Ishikawa (cell line): ENCODE measurements at regions not wholly inside any gene's neighbourhood (a gene's known extent, or its start where the extent isn't known, plus 50 kb on each side); places are given as distances from the start of the nearest gene placed in this dataset.

ENCODE experiments used
- CEBPB ChIP-seq: IDR thresholded peaks from 2 replicates; pipeline ENCODE4 v1.6.1; 2012
- CREB1 ChIP-seq: IDR thresholded peaks from 2 replicates; pipeline ENCODE4 v1.6.1; 2012; ENCODE audit warnings: low read depth
- EGR1 ChIP-seq: IDR thresholded peaks from 2 replicates; pipeline ENCODE4 v1.6.1; 2012
- EP300 ChIP-seq: IDR thresholded peaks from 2 replicates; pipeline ENCODE4 v1.6.1; 2012; ENCODE audit warnings: borderline replicate concordance
- FOXM1 ChIP-seq: IDR thresholded peaks from 2 replicates; pipeline ENCODE4 v1.6.1; 2012; ENCODE audit warnings: low read depth, borderline replicate concordance
- NFIC ChIP-seq: IDR thresholded peaks from 2 replicates; pipeline ENCODE4 v1.6.1; 2012
- RAD21 ChIP-seq: IDR thresholded peaks from 2 replicates; pipeline ENCODE4 v1.6.1; 2012; ENCODE audit warnings: low read depth
- TAF1 ChIP-seq: IDR thresholded peaks from 2 replicates; pipeline ENCODE4 v1.6.1; 2012; ENCODE audit warnings: low read depth, mild to moderate bottlenecking
- TCF12 ChIP-seq: IDR thresholded peaks from 2 replicates; pipeline ENCODE4 v1.6.1; 2012; ENCODE audit warnings: low read depth
- TEAD4 ChIP-seq: IDR thresholded peaks from 2 replicates; pipeline ENCODE4 v1.6.1; 2012
- YY1 ChIP-seq: IDR thresholded peaks from 2 replicates; pipeline ENCODE4 v1.6.1; 2012; ENCODE audit warnings: low read depth
- ZBTB7A ChIP-seq: IDR thresholded peaks from 2 replicates; pipeline ENCODE4 v1.6.1; 2012; ENCODE audit warnings: low read depth
- TF ChIP-seq, protein P1 (sequence below): IDR thresholded peaks from 2 replicates; pipeline ENCODE4 v1.6.1; 2012
- TF ChIP-seq, protein P2 (sequence below): IDR thresholded peaks from 2 replicates; pipeline ENCODE4 v1.6.1; 2012; ENCODE audit warnings: low read depth, mild to moderate bottlenecking
- TF ChIP-seq, protein P3 (sequence below): IDR thresholded peaks from 2 replicates; pipeline ENCODE4 v1.6.1; 2012

DNA sequence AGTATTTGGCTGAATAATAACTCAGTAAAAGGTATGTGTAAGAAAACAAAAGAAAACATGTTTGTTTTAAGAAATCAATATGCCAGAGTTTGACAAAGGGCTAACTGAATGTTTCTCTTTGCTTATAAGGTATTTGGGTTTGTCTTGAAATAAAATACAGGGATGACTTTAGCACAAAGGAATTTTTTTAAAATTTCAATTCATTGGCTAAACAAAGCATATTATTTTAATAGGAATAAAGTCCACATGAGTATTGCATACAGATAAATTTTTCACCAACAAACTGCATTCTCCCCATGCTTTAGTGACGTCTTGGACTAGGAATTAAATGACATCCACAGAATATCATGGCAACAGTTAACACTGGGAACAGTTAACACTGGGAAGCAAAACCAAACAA, 480.0 kb upstream of the JAG1 start:
- TF ChIP-seq FOXM1: peak; percentile 63; the same call in 1 of the 2 replicates
- peak; percentile 36; the same call in 1 of the 2 replicates for TF ChIP-seq TEAD4
- TF ChIP-seq CREB1: no peak
- peak; percentile 56; the same call in 1 of the 2 replicates for TF ChIP-seq EP300
- no peak for TF ChIP-seq TCF12
- no peak for TF ChIP-seq ZBTB7A
- TF ChIP-seq EGR1: no peak
- TF ChIP-seq RAD21: no peak
- TF ChIP-seq, protein P1, sequence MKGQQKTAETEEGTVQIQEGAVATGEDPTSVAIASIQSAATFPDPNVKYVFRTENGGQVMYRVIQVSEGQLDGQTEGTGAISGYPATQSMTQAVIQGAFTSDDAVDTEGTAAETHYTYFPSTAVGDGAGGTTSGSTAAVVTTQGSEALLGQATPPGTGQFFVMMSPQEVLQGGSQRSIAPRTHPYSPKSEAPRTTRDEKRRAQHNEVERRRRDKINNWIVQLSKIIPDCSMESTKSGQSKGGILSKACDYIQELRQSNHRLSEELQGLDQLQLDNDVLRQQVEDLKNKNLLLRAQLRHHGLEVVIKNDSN: no peak
- TF ChIP-seq CEBPB: no peak
- TF ChIP-seq, protein P2, sequence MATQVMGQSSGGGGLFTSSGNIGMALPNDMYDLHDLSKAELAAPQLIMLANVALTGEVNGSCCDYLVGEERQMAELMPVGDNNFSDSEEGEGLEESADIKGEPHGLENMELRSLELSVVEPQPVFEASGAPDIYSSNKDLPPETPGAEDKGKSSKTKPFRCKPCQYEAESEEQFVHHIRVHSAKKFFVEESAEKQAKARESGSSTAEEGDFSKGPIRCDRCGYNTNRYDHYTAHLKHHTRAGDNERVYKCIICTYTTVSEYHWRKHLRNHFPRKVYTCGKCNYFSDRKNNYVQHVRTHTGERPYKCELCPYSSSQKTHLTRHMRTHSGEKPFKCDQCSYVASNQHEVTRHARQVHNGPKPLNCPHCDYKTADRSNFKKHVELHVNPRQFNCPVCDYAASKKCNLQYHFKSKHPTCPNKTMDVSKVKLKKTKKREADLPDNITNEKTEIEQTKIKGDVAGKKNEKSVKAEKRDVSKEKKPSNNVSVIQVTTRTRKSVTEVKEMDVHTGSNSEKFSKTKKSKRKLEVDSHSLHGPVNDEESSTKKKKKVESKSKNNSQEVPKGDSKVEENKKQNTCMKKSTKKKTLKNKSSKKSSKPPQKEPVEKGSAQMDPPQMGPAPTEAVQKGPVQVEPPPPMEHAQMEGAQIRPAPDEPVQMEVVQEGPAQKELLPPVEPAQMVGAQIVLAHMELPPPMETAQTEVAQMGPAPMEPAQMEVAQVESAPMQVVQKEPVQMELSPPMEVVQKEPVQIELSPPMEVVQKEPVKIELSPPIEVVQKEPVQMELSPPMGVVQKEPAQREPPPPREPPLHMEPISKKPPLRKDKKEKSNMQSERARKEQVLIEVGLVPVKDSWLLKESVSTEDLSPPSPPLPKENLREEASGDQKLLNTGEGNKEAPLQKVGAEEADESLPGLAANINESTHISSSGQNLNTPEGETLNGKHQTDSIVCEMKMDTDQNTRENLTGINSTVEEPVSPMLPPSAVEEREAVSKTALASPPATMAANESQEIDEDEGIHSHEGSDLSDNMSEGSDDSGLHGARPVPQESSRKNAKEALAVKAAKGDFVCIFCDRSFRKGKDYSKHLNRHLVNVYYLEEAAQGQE: no peak
- TF ChIP-seq NFIC: no peak
- no peak for TF ChIP-seq YY1
- TF ChIP-seq, protein P3, sequence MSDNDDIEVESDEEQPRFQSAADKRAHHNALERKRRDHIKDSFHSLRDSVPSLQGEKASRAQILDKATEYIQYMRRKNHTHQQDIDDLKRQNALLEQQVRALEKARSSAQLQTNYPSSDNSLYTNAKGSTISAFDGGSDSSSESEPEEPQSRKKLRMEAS: no peak
- TF ChIP-seq TAF1: no peak

DNA sequence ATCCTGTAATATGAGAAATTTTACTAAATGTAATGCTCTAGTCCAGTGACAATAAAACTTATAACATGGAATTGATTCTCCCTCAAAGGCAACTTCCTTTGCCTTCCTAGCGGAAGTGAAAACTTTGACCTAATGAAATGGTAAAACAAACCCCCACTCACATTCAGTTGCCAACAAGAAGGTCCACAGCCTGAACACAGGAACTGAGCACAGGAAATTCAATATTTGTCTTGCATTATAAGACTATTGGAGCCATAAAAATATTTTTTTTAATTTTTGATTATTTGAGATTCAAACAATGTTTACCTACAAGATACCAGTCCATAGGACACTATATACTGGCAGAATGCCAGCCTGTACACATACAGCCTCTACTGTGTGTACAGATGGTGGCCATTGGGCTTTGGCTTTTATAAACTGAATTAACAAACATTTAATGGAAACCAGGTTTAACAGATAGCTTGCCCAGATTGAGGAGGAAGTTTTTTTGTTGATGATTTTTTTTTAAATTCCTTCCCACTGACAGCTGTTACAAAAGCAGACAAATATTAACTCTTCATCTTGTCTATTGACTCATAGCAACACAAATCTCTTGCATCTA, 481.5 kb upstream of the JAG1 start:
- TF ChIP-seq TCF12 (no peak), FOXM1 (no peak), CEBPB (no peak), CREB1 (no peak), EP300 (no peak), NFIC (no peak), YY1 (no peak), TAF1 (no peak), EGR1 (no peak), RAD21 (no peak), ZBTB7A (no peak), TEAD4 (no peak)
- TF ChIP-seq, protein P2: no peak
- TF ChIP-seq, protein P3: no peak
- TF ChIP-seq, protein P1: no peak

DNA sequence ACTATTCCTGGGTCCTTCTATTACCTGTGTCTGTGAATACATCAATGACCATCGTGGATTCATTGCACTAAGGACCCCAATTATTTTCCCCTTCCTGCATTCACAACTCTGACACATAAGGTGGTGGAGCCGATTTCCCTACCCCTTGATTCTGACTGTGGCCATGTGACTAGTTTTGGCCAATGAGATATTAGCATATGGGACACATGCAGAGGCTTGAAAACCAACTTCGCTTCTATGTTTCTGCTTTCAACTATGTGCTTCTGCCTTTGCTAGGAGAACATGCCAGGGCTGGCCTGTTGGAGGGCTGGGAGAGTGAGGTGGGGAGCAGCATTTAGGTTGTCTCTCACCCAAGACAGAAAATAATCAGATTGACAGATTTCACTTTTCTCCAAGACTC, 483.1 kb upstream of the JAG1 start:
- TF ChIP-seq, protein P1: peak; percentile 59
- no peak for TF ChIP-seq YY1

DNA sequence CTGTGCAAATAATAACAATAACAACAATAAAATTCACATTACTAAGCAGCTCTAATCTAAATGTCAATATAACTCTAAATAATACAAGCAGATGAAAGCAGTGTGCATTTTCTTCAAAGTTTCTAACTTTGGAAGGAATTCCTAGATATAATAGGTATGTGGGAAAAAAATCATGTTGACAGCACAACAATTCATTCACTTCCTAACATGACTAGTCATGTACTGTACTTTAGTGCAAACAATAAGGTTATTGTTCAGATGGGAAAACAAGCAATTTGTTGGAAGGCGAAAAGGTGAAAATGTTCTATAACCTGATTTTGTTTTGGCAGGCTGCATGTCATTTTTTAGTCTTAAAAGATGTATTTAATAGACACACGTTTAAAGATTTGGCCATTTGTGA, 484.3 kb upstream of the JAG1 start:
- TF ChIP-seq FOXM1 (no peak), CREB1 (no peak), EGR1 (no peak), EP300 (no peak), ZBTB7A (no peak), TEAD4 (no peak), YY1 (no peak), TCF12 (no peak), RAD21 (no peak), CEBPB (no peak), TAF1 (no peak), NFIC (no peak)
- TF ChIP-seq, protein P2: no peak
- TF ChIP-seq, protein P1: no peak
- TF ChIP-seq, protein P3: no peak
